ENCODE measurements at regions not wholly inside any gene's neighbourhood (a gene's known extent, or its start where the extent isn't known, plus 50 kb on each side); places are given as distances from the start of the nearest gene placed in this dataset.

GRCh38 chr15:38698254-38698653 is 133.6 kb upstream of the RASGRP1 start:
- TF ChIP-seq CTCF (IDR thresholded peaks at IDR 0.05; ENCODE audit: poor library complexity, severe bottlenecking) (no peak), TAF1 (IDR thresholded peaks at IDR 0.05; ENCODE audit: low read depth) (no peak)
